Medulla oblongata (tissue), 1 donor: ENCODE measurements at regions not wholly inside any gene's neighbourhood (a gene's known extent, or its start where the extent isn't known, plus 50 kb on each side); places are given as distances from the start of the nearest gene placed in this dataset.
A peak's percentile ranks its signal among the peaks of the same experiment; 100 is the strongest.

Experiments
- DNase-seq: peaks from one replicate; pipeline ENCODE4 v3.0.0-alpha.2; 2015; ENCODE audit errors: extremely low spot score

DNA sequence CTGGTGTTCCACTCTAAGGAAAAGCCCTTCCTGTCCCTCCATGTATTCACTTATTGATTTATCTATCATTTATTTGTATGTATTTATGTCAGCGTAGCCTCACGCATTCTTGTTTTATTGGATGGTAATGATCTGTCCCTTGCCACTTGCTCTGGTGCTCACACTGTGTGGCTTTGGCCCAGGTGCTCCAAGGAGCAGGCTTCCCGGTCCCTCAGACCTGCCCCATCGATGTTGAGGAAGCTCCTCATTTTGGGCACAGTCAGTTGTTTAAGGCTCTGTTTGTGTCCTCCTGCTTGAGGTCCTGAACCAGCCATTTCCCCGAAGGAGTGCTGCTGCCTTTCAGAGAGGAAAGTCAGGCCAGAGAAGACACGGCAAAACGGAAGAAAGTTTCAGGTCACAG is 1485.4 kb downstream of the TBC1D22A start:
- DNase-seq, result no peak

DNA sequence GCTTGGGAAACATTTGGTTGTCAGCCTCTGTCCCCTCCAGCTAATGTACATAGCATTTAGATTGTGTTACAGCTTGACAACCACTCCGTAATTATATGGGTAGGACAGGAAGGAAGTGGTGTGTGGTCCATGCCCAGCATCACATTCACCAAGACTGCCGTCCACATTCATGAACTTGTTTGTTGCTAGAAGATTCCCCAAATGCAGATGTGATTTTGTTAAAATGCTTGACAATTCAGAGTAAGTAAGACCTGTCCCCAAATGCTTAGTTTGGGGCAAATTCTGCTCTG is 1482.7 kb downstream of the TBC1D22A start:
- DNase-seq, result no peak

DNA sequence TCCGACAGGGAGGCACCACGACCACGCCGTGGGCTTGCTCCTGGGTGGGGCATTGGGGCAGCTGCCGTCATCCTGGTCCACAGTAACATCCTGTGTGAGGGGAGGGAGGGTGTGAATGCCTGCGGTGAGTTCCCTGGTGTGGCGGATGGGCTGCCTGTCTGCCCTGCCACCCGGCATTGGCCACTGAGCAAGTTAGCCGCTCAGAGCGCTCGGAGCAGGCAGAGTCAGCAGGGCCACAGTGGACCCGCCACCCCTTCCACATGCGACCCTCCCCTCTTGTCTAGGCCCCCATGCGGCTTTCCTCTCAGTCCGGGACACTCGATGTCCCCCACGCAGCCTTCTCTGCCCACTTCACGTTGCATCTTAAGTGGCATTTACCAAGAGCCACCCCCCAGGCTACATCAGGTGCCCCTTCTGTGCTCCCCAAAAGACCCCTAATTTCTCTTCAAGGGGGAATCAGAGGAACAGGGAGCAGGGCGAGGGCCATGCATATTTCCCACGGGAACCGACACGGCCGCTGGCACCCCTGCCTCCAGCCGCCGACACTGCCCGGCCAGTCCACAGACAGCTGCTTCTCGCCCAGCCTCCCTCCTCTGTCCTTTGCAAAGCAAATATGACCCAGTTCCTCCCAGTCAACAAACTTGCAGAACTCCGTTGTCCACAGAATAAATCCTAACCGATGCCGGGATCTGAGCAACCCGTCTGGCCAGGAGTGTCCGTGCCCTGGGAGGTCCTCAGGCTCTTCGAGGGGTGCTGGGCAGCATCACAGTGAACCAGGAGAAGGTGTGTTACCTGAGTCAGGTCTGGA is 1482.1 kb downstream of the TBC1D22A start:
- DNase-seq, result no peak

DNA sequence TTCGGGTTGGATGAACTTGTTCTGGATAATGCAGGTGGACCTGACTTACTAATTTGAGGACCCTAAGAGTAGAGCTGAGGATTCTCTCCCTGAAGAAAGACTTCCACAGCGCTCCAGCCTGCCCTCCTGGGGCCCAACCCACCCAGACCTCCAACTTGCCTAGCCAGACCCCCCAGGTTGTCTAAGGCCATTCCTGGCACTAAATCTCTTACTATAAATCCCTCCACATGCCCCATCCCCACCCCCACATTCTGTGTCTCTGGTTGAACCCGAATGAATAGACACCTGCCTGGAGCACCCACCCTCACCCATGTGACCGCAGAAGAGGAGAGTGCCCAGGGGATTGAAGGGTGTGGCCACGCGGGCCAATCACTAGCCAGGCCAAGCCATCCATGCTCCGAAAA is 1480.0 kb downstream of the TBC1D22A start:
- DNase-seq, result no peak

DNA sequence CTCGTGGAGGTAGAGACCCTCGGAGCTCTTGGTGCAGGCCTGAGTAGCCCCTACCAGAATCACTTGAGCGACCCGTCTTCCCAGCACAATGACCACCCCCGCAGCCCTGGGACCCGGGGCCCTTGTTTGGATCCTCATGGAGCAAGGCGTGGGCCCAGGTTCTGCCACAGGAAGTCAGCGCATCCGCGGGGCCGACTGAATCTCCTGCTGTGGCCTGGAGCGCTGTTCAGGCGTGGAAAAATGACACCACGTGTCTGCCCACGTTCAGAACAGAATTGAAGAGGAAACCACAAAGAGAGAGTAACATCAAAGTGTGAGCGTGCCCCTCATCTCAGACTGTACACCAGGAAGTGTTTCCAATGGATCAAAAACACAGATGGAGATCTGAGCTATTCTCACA is 1479.2 kb downstream of the TBC1D22A start:
- DNase-seq, result no peak

DNA sequence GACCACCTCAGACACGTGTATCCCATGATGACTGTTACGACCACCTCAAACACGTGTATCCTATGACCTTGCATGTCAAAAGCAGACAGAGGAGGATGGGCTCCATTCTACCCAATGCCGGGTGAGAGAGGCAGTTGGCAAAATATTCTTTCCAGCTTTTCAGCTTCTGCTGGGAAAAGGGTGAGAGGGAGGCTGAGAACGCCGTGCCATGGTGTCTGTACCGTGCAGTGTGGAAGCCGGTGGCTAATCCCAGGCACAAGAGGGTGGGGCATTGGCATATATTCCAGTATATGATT is 1478.4 kb downstream of the TBC1D22A start:
- DNase-seq, result no peak

DNA sequence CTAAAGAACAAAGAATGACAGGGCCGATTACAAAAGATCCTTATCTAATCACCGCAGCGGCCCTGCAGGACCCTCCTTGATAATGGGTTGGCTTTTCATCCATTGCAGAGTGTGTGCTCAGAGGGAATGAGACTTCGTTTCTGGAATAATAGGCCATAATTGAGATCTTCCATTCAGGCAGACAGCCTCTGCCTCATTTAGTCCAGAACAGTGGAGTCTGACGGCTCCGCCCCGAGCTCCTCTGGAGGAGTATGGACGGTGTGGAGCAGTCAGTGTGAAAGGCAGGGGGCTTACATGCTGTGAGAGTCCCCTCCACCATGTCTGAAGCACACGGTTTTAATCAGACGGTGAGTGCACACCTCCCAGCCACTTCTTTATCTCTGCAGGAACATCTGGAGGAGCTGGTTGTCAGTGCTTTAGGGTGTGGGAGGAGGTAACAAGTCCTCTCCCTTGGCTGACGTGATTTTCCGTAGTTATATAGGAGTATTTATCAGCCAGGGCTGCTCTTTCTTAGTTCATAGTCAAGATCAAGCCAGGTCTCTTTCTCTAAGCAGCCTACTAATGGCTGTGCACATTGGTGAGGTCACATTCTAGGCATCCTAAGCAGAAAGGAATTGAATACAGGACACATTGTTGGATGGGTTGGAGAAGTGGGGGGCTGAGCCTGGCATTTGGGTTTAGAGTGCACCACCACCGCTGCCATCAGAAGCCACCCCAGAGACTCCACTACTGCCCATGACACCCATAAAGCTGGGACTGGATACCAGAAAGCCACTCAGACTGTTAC is 1477.9 kb downstream of the TBC1D22A start:
- DNase-seq, result no peak

DNA sequence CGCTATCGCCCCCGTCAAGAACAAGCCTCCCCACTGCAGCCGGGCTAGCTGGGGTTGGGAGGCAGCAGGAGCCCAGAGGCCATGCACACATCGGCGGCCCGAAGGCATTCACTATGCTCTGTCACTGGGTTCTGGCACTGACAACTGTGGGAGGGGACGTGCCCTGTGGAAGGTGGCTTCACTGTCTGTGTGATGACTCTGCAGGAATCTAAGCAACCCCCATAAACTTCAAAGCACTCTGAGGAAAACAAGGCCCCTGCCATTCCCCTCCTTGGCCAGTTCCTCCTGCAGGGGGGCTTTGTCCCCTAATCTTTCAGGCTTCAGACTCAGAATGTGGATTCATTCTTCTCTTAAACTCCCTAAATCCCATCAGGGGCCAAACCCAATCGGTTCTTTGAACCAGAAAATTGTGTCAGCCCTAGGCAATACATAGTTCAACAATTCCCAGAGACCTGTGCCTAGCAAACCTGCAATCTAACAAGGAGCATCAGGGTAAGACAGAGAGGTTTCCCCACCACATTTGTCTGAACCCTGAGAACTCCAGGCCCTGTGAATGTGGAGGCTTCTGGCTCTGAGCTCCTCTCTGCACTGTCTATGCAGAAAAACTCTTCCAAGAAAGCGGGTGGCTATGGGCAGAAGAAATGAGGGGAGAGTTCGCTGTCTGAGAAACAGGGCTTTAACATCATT is 1477.2 kb downstream of the TBC1D22A start:
- DNase-seq, result no peak

DNA sequence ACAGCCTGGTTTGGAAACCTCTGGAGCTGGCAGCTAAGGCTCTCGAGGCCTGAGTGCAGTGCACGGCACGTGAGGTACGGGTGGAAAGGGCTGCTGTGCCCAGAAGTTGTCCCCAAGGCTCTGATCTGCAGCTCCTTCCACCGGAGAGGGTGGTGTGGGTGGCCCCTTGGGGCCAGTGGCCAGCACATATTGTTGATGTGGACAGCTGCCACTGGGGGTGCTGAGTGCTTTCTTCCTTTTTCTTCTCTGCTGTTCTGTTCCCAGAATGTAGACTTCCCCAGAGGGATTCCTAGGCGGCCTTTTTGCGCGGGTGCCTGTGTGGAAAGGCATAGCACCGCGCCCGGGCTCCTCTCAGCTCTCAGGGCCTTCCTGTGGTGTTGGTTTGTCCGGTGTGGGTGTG is 1476.5 kb downstream of the TBC1D22A start:
- DNase-seq, result peak; percentile 9

DNA sequence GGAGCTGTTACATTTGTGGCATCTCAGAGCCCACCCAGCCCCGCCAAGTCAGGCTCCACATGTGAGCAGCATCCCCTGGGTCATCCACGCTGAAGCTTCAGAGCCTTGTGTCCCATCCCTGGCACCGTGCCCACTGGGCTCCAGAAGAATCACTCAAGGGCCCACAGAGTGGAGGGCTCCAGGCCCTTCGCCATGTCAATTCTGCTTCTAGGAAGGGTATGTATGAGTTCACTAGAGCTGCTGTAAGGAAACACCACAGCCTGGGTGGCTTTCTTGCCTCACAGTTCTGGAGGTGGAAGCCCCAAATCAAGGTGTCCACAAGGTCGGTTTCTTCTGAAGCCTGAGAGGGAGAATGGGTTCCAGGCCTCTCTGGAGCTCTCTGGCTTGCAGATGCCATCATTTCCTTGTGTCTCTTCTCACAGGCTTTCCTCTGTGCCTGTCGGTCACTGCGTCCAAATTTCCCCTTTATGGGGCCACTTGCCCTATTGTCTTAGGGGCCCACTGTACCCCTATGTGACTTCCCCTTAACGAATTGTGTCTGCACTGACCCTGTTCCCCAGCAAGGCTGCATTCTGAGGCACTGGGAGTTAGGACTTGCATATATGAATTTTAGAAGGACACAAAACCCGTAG is 1476.0 kb downstream of the TBC1D22A start:
- DNase-seq, result no peak

DNA sequence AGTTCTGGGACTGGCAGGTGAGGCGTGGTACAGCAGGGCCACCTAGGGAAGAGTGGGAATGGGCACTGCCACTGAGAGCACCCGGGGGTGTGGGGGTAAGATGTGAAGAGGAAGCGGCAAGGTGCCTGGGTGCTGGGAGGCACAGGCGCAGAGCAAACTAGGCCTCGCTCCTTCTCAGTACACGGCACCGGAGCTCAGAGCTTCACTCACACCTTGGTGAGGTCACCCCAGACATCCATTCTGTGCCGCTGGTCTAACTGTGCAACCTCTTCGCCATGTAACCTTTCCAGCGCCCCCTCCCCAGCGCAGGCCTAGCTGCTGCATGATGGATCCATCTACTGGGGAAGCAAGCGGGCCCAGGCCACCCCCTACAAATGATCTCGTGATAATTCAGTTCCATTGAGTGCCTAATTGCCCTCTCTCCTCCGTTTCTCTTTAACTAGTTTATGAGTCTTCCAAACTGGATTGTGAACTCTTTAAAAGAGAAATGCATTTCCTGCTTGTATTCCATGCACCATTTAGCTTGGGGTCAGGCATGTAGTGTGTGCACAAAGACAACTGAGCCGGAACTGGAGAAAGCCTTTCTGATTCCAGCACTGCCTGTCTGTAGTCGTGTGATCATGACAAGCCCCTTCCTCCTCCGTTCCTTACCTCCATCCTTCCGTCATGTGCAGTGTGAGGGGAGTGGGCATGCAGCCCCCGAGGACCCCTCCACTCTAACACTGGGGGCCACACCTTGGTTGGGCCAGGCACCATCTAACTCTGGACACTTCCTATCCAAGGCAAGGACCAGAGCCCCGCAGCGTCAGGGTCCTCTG is 1475.2 kb downstream of the TBC1D22A start:
- DNase-seq, result no peak

DNA sequence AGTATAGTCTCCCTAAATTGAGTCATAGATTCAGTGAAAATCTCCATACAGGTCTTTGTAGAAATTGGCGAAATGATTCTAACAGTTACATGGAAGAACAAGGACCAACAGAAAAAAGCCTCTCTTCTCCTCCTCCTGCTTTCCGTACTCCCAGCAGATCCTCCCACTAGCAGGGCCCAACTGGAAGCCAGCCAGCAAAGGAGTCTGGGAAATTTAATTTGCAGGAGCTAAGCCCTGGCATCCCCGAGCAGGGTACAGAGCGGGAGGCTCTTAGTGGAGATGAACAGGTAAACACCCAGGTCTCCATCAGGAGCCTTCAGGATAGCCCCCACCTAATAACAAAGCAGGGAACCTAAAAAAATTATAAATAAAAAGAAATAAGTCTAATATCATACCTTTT is 1473.8 kb downstream of the TBC1D22A start:
- no peak for DNase-seq

DNA sequence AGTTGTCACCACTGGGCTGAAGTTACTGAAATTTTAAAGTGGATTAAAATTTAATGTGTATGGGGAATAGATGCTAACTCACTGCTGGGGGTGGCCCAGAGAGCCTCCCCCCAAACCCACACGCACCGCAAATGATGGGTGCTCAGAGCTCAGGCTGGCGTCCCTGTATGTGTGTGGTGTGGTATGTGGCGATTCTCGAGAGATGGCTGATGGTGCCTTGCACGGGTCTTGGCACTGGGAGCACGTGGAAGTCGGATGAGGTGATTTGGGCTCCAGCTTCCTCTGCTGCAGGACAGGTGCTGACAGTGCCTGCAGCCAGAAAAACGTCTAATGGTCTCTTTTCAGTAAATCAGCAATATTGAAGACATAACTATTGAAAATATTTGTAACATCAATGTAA is 1473.3 kb downstream of the TBC1D22A start:
- DNase-seq, result no peak

DNA sequence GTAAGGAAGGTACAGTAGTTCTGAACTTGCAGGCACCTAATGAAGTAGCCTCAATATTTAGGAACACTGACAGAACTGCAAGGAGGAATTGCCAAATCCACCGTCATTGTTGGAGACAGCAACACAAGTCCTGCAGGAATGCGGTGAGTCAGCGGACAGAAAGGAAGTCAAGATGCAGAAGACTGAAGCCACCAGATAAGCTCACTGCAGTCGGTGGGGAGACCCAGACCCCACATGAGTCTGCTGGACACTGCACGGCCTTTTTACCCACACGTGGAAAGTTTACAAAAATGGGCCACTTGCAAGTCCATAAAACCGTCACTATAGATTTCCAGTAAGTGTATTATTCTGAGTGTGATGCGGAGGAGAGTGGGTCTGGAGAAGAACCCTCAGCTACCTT is 1471.6 kb downstream of the TBC1D22A start:
- DNase-seq, result no peak

DNA sequence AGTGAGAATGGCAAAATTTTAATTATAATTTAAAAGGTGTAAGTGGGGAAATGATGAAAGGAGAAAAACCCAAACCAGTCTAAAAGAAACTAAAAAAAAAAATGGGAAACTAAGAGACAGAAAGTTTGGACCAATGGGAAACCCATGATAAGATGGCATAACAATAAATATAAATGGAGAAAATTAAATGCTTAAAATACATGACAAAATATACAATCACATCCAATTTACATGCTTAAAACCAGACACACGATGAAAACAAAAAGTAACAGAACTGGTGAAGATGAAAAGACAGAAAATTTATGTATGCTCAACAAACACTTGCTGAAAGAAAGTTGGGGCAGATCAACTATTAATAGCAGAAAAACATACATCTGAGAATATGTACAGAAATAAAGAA is 1471.1 kb downstream of the TBC1D22A start:
- DNase-seq, result no peak

DNA sequence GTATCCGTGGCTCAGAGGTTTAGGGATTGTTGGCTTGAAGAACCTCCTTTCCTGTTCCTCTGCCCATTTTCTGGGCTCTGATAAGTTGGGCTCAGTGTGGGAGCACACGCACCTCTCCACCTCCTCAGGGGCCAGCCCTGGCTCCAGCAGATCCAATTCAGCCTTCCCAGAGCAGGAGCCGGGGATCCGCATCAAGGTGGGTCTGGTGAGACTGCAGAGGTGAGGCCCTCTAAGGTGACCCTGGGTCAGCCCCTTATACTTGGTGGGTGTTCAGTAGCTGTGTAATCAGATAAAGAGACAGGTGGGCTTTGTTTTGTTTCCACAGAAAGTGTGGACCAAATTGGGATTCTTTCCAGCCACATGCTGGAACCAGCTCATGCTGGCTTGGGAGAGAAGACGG is 1466.0 kb downstream of the TBC1D22A start:
- no peak for DNase-seq

DNA sequence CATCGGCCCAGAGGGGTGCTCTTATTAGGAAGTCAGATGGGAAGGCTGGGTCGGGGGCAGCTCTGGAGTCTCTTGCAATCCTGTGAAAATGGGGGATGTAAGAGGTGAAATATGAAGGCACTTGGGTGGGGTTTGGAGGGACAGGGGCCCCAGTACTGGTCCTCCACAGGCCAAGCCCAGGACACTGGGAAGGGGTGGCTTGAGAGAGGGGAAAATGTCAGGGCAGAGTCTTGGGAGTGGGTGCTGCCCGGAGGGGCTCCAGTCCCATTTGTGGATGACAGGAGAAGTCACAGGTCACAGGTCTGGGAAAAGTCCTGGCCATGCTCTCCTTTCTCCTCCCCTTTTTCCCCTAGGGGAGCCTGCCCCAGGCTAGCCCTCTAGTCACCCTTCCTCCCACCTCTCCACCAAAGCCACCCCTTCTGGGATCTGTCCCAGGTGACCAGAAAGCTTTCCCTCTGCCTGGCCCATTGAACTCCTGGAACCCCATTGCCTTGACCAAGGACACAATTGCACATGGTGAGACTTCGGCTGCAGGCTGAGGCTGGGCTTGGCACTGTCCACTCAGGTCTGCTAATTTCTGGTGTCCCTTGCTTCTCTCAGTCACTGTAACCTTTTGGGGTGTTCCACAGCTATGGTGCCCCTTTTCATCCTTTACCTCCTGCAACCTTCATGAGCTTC is 1465.0 kb downstream of the TBC1D22A start:
- DNase-seq, result no peak

DNA sequence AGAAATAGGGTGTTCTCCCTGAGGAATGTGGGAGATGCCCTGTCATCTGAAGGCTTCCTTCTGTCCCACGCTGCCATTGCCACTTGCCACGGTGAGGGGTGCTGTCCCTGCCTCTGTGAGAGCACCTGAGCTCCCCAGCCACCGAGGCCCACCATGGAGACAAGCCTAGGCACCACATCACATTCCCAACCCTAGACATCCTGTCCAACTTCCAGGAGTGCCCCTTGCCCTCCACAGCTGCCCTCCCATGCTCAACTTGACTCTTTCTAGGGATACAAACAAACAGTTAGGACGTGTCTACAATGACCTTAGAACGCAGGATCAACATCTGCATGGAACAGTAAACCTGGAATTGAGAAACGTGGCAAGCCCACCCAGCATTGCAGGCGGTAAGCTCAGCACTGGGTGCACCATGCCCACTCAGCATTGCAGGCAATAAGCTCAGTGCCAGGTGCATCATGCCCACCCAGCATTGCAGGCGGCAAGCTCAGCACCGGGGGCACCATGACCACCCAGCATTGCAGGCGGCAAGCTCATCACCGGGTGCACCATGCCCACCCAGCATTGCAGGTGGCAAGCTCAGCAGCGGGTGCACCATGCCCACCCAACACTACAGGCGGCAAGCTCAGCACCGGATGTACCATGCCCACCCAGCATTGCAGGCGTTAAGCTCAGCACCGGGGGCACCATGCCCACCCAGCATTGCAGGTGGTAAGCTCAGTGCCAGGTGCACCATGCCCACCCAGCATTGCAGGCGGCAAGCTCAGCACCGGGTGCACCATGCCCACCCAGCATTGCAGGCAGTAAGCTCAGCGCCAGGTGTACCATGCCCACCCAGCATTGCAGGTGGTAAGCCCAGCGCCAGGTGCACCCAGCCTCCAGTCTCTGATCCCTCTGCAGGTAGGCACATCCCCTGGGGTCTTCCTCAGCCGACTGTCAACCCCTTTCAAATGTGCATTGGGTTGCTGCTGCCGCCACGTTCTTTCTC is 1463.9 kb downstream of the TBC1D22A start:
- no peak for DNase-seq

DNA sequence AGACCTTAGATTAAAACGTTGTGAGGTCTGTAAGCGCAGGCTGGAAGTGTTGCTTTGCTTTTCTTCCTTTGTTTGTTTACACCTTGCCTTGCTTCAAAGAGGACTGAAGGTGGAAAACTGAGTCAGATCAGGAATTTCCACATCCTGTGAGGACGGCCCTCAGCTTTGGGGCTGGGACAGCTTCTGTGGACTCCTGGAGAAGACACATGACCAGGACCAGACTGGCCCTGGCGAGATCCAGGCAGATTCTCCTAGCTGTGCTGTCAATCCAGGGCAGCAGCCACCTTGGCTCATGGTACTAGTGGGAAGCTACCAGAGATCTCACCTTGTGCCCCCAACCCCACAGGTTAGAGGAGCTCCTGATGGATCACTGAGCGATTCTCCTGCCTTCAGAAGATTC is 1461.9 kb downstream of the TBC1D22A start:
- DNase-seq, result no peak
